ENCODE measurements at regions not wholly inside any gene's neighbourhood (a gene's known extent, or its start where the extent isn't known, plus 50 kb on each side); places are given as distances from the start of the nearest gene placed in this dataset.

GRCh38 chr7:24135003-24135817 is 148.8 kb upstream of the NPY start:
- H3K27me3 ChIP-seq (ENCODE audit: control insufficient read depth, insufficient read depth, low read length): no peaks in the 10 kb centered on the region
- WGBS, 2 experiments (ENCODE audit: extremely low coverage in 2 of 2, insufficient read length in 1 of 2): 40% methylated on average over 1 of the region's 4 CpGs; no CpG with 5 or more reads in 1 of the 2 experiments
- no peak overlapping the region for H2AK5ac ChIP-seq (ENCODE audit: low read depth, low read length)
- H3K9me1 ChIP-seq (ENCODE audit: insufficient read depth, low read length): no peaks in the 10 kb centered on the region
- H3K56ac ChIP-seq (ENCODE audit: extremely low read depth, insufficient read depth, low read length): no peak overlapping the region
- no peak overlapping the region for H2AK9ac ChIP-seq (replicated peaks; ENCODE audit: low read depth, low read length, poor library complexity)
- no peaks in the 10 kb centered on the region for H3K4me1 ChIP-seq (ENCODE audit: control insufficient read depth, insufficient read depth, low read length)
- DNase-seq: no peak
- no peak overlapping the region for H3K27ac ChIP-seq (ENCODE audit: insufficient read depth, low read length)
- no peaks in the 10 kb centered on the region for H3K9me3 ChIP-seq (ENCODE audit: control insufficient read depth, insufficient read depth, low read length)
- H2AFZ ChIP-seq (replicated peaks; ENCODE audit: low read length, poor library complexity): no peak overlapping the region
- no peaks in the 10 kb centered on the region for H3K36me3 ChIP-seq (ENCODE audit: control insufficient read depth, insufficient read depth, low read length)
- H3K14ac ChIP-seq (replicated peaks; ENCODE audit: low read depth, low read length): no peak overlapping the region
- H3K79me1 ChIP-seq (ENCODE audit: low read depth in 1 of 2, low read length in 2 of 2): no peaks in the 10 kb centered on the region
- intact Hi-C loops (cut with micrococcal nuclease) (loop anchor here (10.0 kb wide), 1 partner anchor 60 kb away; no protein-coding TSS in a partner anchor), in situ Hi-C loops (cut with MboI; ENCODE audit: low sequenced_read_pairs) (no loop called here), dilution Hi-C loops (cut with HindIII; ENCODE audit: low sequenced_read_pairs, unreplicated experiment) (no loop called here)
- TF ChIP-seq MAFK (IDR thresholded peaks at IDR 0.05; ENCODE audit: low read depth, low read length) (no peak), CTCF (conservative IDR thresholded peaks at IDR 0.05; ENCODE audit: low read depth, low read length) (no peak), FOS (IDR thresholded peaks at IDR 0.05; ENCODE audit: low read depth, low read length) (no peak), MAZ (IDR thresholded peaks at IDR 0.05; ENCODE audit: borderline replicate concordance, low read depth, low read length) (no peak), MXI1 (IDR thresholded peaks at IDR 0.05; ENCODE audit: borderline replicate concordance, low read depth, low read length) (no peak), SMC3 (IDR thresholded peaks at IDR 0.05; ENCODE audit: low read depth, low read length) (no peak), BHLHE40 (IDR thresholded peaks at IDR 0.05; ENCODE audit: low read depth, low read length) (no peak), CEBPB (IDR thresholded peaks at IDR 0.05; ENCODE audit: low read depth, low read length) (no peak)
- H3K23ac ChIP-seq (ENCODE audit: low read depth, low read length): no peak overlapping the region
- no peak for ATAC-seq (ENCODE audit: low read depth)
- H4K5ac ChIP-seq (ENCODE audit: low read depth, low read length): no peak overlapping the region
- no peak overlapping the region for H3K4ac ChIP-seq (ENCODE audit: low read depth, low read length)
- no peak overlapping the region for H3K4me2 ChIP-seq (ENCODE audit: low read depth, low read length)
- CTCF ChIA-PET: interaction anchor here (0.5 kb wide), 1 partner anchor 1869 kb away, joined by 3 read pairs; no protein-coding TSS in a partner anchor
- H4K8ac ChIP-seq (ENCODE audit: low read depth in 2 of 2, low read length in 2 of 2): no peak overlapping the region
- H3K18ac ChIP-seq (ENCODE audit: low read depth, low read length): no peak overlapping the region
- H4K91ac ChIP-seq (ENCODE audit: insufficient read depth, low read depth, low read length): no peak overlapping the region
- no peak overlapping the region for H2BK15ac ChIP-seq (ENCODE audit: low read depth, low read length)
- H2BK5ac ChIP-seq (ENCODE audit: low read depth, low read length, poor library complexity, severe bottlenecking): no peak overlapping the region
- H3K9ac ChIP-seq (ENCODE audit: low read depth, low read length): no peak overlapping the region
- no peak overlapping the region for H2BK120ac ChIP-seq (ENCODE audit: low read depth, low read length)
- H3K4me3 ChIP-seq (ENCODE audit: insufficient read depth, low read depth, low read length): no peak overlapping the region
- POLR2A ChIA-PET (ENCODE audit: unreplicated experiment): no interaction called here
- BruUV-seq (replicated peaks): no TSS peak
- H4K20me1 ChIP-seq (ENCODE audit: insufficient read depth, low read length): no peaks in the 10 kb centered on the region
- H2BK20ac ChIP-seq (ENCODE audit: low read depth, low read length): no peak overlapping the region

All from IMR-90 (cell line).